HPDE6-E6E7 (cell line): ENCODE measurements at regions not wholly inside any gene's neighbourhood (a gene's known extent, or its start where the extent isn't known, plus 50 kb on each side); places are given as distances from the start of the nearest gene placed in this dataset.

Experiments used
- DNase-seq: peaks from one replicate; pipeline ENCODE4 v3.0.0; 2011; ENCODE audit warnings: missing footprints; ENCODE audit errors: extremely low spot score

- no peak for DNase-seq
These were observed 586.4 kb downstream of the BRD1 start for GRCh38 chr22:49241174-49241851.

- DNase-seq, result no peak
These were observed 587.2 kb downstream of the BRD1 start for GRCh38 chr22:49240472-49240871.

GRCh38 chr22:49240016-49240380, 587.7 kb downstream of the BRD1 start:
- DNase-seq, result no peak

GRCh38 chr22:49239264-49240015, 588.2 kb downstream of the BRD1 start:
- DNase-seq, result no peak

- no peak for DNase-seq
These were observed 589.2 kb downstream of the BRD1 start for GRCh38 chr22:49238181-49239141.

GRCh38 chr22:49237703-49238102, 590.0 kb downstream of the BRD1 start:
- DNase-seq, result no peak

GRCh38 chr22:49237279-49237678, 590.4 kb downstream of the BRD1 start:
- no peak for DNase-seq

GRCh38 chr22:49236541-49237075, 591.1 kb downstream of the BRD1 start:
- no peak for DNase-seq

GRCh38 chr22:49235463-49236300, 592.0 kb downstream of the BRD1 start:
- no peak for DNase-seq

GRCh38 chr22:49234459-49234858, 593.2 kb downstream of the BRD1 start:
- no peak for DNase-seq

GRCh38 chr22:49233507-49234100, 594.1 kb downstream of the BRD1 start:
- DNase-seq, result no peak

- DNase-seq, result no peak
These were observed 595.2 kb downstream of the BRD1 start for GRCh38 chr22:49232319-49233067.

- DNase-seq, result no peak
These were observed 597.5 kb downstream of the BRD1 start for GRCh38 chr22:49230194-49230577.

- no peak for DNase-seq
These were observed 598.0 kb downstream of the BRD1 start for GRCh38 chr22:49229483-49230193.

- DNase-seq, result no peak
These were observed 599.1 kb downstream of the BRD1 start for GRCh38 chr22:49228431-49229037.

GRCh38 chr22:49227670-49228069, 600.0 kb downstream of the BRD1 start:
- DNase-seq, result no peak

- no peak for DNase-seq
These were observed 601.6 kb downstream of the BRD1 start for GRCh38 chr22:49226096-49226495.

GRCh38 chr22:49224243-49224642, 603.4 kb downstream of the BRD1 start:
- DNase-seq, result no peak

GRCh38 chr22:49218142-49218541, 609.5 kb downstream of the BRD1 start:
- no peak for DNase-seq
